H9 (cell line): ENCODE measurements at regions not wholly inside any gene's neighbourhood (a gene's known extent, or its start where the extent isn't known, plus 50 kb on each side); places are given as distances from the start of the nearest gene placed in this dataset.
"Not testable (repeated sequence)": the region's sequence is repeated elsewhere in the genome, so short reads cannot be mapped to it uniquely, and the experiment has no call there.

Source experiments
- DNase-seq: peaks from one replicate; pipeline ENCODE4 v3.0.0-alpha.2; 2017
- H2AFZ ChIP-seq: one replicate; pipeline ENCODE4 v1.6.1; 2013; ENCODE audit warnings: mild to moderate bottlenecking, low read length, control low read depth, moderate library complexity
- H2AK5ac ChIP-seq: 2 replicates; pipeline ENCODE4 v1.6.1; 2013; ENCODE audit warnings: low read length, control low read depth, mixed read lengths; ENCODE audit not compliant: insufficient read length
- H2BK120ac ChIP-seq: one replicate; pipeline ENCODE4 v1.6.1; 2013; ENCODE audit warnings: low read depth, mild to moderate bottlenecking, low read length, control low read depth, inconsistent platforms; ENCODE audit not compliant: poor library complexity, severe bottlenecking
- H2BK12ac ChIP-seq: 2 replicates; pipeline ENCODE4 v1.6.1; 2013; ENCODE audit warnings: low read length, control low read depth, mixed read lengths, low read depth; ENCODE audit not compliant: insufficient read length
- H2BK15ac ChIP-seq: 2 replicates; pipeline ENCODE4 v1.6.1; 2013; ENCODE audit warnings: low read depth, low read length, control low read depth
- H2BK20ac ChIP-seq: one replicate; pipeline ENCODE4 v1.6.1; 2013; ENCODE audit warnings: low read depth, mild to moderate bottlenecking, low read length, control low read depth, inconsistent platforms; ENCODE audit not compliant: poor library complexity, severe bottlenecking
- H2BK5ac ChIP-seq: 2 replicates; pipeline ENCODE4 v1.6.1; 2013; ENCODE audit warnings: low read length, control low read depth, mixed read lengths; ENCODE audit not compliant: insufficient read length
- H3K14ac ChIP-seq: 2 replicates; pipeline ENCODE4 v1.6.1; 2013; ENCODE audit warnings: low read length, control low read depth; ENCODE audit not compliant: insufficient read depth
- H3K18ac ChIP-seq: 2 replicates; pipeline ENCODE4 v1.6.1; 2013; ENCODE audit warnings: low read depth, mild to moderate bottlenecking, mixed read lengths, low read length, control low read depth; ENCODE audit not compliant: insufficient read length
- H3K23ac ChIP-seq: 2 replicates; pipeline ENCODE4 v1.6.1; 2013; ENCODE audit warnings: low read length, control low read depth, mixed read lengths, low read depth; ENCODE audit not compliant: insufficient read length
- H3K23me2 ChIP-seq: 2 replicates; pipeline ENCODE4 v1.6.1; 2013; ENCODE audit warnings: low read depth, mild to moderate bottlenecking, mixed read lengths, low read length, control low read depth; ENCODE audit not compliant: insufficient read length, poor library complexity, severe bottlenecking
- H3K27ac ChIP-seq: 2 replicates; pipeline ENCODE4 v1.5.1; 2013; ENCODE audit warnings: low read length, control low read depth, mixed read lengths, low read depth; ENCODE audit not compliant: insufficient read length
- H3K27me3 ChIP-seq: 2 replicates; pipeline ENCODE4 v1.6.1; 2013; ENCODE audit warnings: low read length, control low read depth, inconsistent platforms; ENCODE audit not compliant: insufficient read depth
- H3K4ac ChIP-seq: 2 replicates; pipeline ENCODE4 v1.6.1; 2013; ENCODE audit warnings: low read depth, mild to moderate bottlenecking, control low read depth, inconsistent platforms, low read length, moderate library complexity
- H3K4me1 ChIP-seq: 2 replicates; pipeline ENCODE4 v1.6.1; 2013; ENCODE audit warnings: low read length, control low read depth, inconsistent platforms; ENCODE audit not compliant: insufficient read depth
- H3K4me2 ChIP-seq: 2 replicates; pipeline ENCODE4 v1.6.1; 2013; ENCODE audit warnings: low read length, control low read depth, mixed read lengths; ENCODE audit not compliant: insufficient read length, insufficient read depth
- H3K56ac ChIP-seq: 2 replicates; pipeline ENCODE4 v1.6.1; 2013; ENCODE audit warnings: low read depth, mild to moderate bottlenecking, mixed read lengths, low read length, control low read depth; ENCODE audit not compliant: insufficient read length
- H3K79me1 ChIP-seq: 2 replicates; pipeline ENCODE4 v1.6.1; 2013; ENCODE audit warnings: low read depth, mild to moderate bottlenecking, moderate library complexity, low read length, control low read depth, inconsistent platforms; ENCODE audit not compliant: insufficient read depth, poor library complexity, severe bottlenecking
- H3K79me2 ChIP-seq: 2 replicates; pipeline ENCODE4 v1.6.1; 2013; ENCODE audit warnings: low read length, control low read depth, inconsistent platforms; ENCODE audit not compliant: insufficient read depth
- H3K9ac ChIP-seq: 2 replicates; pipeline ENCODE4 v1.6.1; 2013; ENCODE audit warnings: low read length, control low read depth, mixed read lengths; ENCODE audit not compliant: insufficient read length; ENCODE audit errors: extremely low read depth
- H3K9me3 ChIP-seq: one replicate; pipeline ENCODE4 v1.6.1; 2013; ENCODE audit warnings: low read depth, low read length, inconsistent platforms; ENCODE audit not compliant: control insufficient read depth
- H3T11ph ChIP-seq: one replicate; pipeline ENCODE4 v1.6.1; 2013; ENCODE audit warnings: mild to moderate bottlenecking, low read length, control low read depth, inconsistent platforms
- H4K20me1 ChIP-seq: one replicate; pipeline ENCODE4 v1.6.1; 2013; ENCODE audit not compliant: control insufficient read depth, insufficient read length, insufficient read depth
- H4K5ac ChIP-seq: 2 replicates; pipeline ENCODE4 v1.6.1; 2013; ENCODE audit warnings: low read depth, mild to moderate bottlenecking, mixed read lengths, low read length, control low read depth; ENCODE audit not compliant: insufficient read length
- H4K8ac ChIP-seq: replicated peaks from 2 replicates; pipeline ENCODE4 v1.6.1; 2013; ENCODE audit warnings: low read length, control low read depth, mixed read lengths, low read depth; ENCODE audit not compliant: insufficient read length
- H4K91ac ChIP-seq: 2 replicates; pipeline ENCODE4 v1.6.1; 2013; ENCODE audit warnings: low read depth, mild to moderate bottlenecking, moderate library complexity, mixed read lengths, low read length, control low read depth; ENCODE audit not compliant: insufficient read length
- H3K27ac Mint-ChIP-seq, 3 experiments: 2 replicates in 2 of 3; 3 replicates in 1 of 3; pipeline ENCODE4 v1.8.0; 2020 to 2021; ENCODE audit warnings: mixed read lengths in 3 of 3, mild to moderate bottlenecking in 1 of 3, moderate library complexity in 1 of 3
- H3K27me3 Mint-ChIP-seq: 2 replicates; pipeline ENCODE4 v1.8.0; 2021; ENCODE audit warnings: low read depth, mild to moderate bottlenecking, moderate library complexity, mixed read lengths
- H3K36me3 Mint-ChIP-seq, 3 experiments: 2 replicates in 2 of 3; 3 replicates in 1 of 3; pipeline ENCODE4 v1.8.0; 2020 to 2021; ENCODE audit warnings: low read depth in 3 of 3, mixed read lengths in 3 of 3; ENCODE audit not compliant: insufficient read depth in 1 of 3
- H3K4me1 Mint-ChIP-seq, 2 experiments: 2 replicates each; pipeline ENCODE4 v1.8.0; 2020; ENCODE audit warnings: mixed read lengths in 2 of 2
- H3K4me3 Mint-ChIP-seq, 2 experiments: 2 replicates in 1 of 2; 3 replicates in 1 of 2; pipeline ENCODE4 v1.8.0; 2020 to 2021; ENCODE audit warnings: mild to moderate bottlenecking in 2 of 2, mixed read lengths in 2 of 2, moderate library complexity in 1 of 2
- H3K9me3 Mint-ChIP-seq, 2 experiments: 2 replicates in 1 of 2; 3 replicates in 1 of 2; pipeline ENCODE4 v1.8.0; 2020; ENCODE audit warnings: mild to moderate bottlenecking in 2 of 2, mixed read lengths in 2 of 2, moderate library complexity in 1 of 2
- WGBS: extraction: QIAGEN DNeasy Blood & Tissue Kit; methylation state at CpG from one replicate; pipeline ENCODE4 v1.1.7; 2013; ENCODE audit warnings: missing lambda C conversion rate, low lambda C conversion rate, mixed read lengths; ENCODE audit not compliant: insufficient read length; ENCODE audit errors: extremely low coverage; 5-methylcytosine and 5-hydroxymethylcytosine counted together
- TF ChIP-seq, protein P1 (sequence below): fragments of 200-600 bp; sonication (generic); conservative IDR thresholded peaks from 3 replicates; pipeline ENCODE4 v1.8.0; 2021; ENCODE audit warnings: antibody characterized with exemption, mild to moderate bottlenecking

DNA sequence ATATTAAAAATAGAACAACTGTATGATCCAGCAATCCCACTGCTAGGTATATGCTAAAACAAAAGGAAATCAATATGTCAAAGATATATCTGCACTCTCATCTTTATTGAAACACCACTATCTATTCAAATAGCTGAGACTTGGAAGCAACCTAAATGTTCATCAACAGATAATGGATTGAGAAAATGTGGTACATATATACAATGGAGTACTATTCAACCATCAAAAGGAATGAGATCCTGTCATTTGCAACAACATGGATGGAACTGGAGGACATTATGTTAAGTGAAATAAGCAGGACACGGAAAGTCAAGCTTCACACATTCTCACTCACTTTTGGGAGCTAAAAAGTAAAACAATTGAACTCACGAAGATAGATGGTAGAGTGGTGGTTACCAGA is 610.1 kb upstream of the SEMA3D start:
- Histone ChIP-seq H3K79me1 (no peaks in the 10 kb centered on the region), H3K23ac (no peak overlapping the region), H4K91ac (no peak overlapping the region), H2BK15ac (no peak overlapping the region), H2BK5ac (no peak overlapping the region), H3K4me1 (no peaks in the 10 kb centered on the region), H3K27ac (no peak overlapping the region), H3K18ac (no peak overlapping the region), H3K27me3 (no peaks in the 10 kb centered on the region), H3K56ac (no peak overlapping the region), H3K4me2 (no peak overlapping the region), H3K79me2 (no peaks in the 10 kb centered on the region), H2BK12ac (no peak overlapping the region), H4K20me1 (no peaks in the 10 kb centered on the region), H3K23me2 (no peaks in the 10 kb centered on the region), H3T11ph (no peak overlapping the region), H3K4ac (no peak overlapping the region), H2AK5ac (no peak overlapping the region), H2BK20ac (no peak overlapping the region), H3K9me3 (no peaks in the 10 kb centered on the region), H4K5ac (no peak overlapping the region), H3K9ac (no peak overlapping the region), H2AFZ (no peak overlapping the region), H4K8ac (no peak overlapping the region), H3K14ac (no peak overlapping the region), H2BK120ac (no peak overlapping the region)
- TF ChIP-seq, protein P1, sequence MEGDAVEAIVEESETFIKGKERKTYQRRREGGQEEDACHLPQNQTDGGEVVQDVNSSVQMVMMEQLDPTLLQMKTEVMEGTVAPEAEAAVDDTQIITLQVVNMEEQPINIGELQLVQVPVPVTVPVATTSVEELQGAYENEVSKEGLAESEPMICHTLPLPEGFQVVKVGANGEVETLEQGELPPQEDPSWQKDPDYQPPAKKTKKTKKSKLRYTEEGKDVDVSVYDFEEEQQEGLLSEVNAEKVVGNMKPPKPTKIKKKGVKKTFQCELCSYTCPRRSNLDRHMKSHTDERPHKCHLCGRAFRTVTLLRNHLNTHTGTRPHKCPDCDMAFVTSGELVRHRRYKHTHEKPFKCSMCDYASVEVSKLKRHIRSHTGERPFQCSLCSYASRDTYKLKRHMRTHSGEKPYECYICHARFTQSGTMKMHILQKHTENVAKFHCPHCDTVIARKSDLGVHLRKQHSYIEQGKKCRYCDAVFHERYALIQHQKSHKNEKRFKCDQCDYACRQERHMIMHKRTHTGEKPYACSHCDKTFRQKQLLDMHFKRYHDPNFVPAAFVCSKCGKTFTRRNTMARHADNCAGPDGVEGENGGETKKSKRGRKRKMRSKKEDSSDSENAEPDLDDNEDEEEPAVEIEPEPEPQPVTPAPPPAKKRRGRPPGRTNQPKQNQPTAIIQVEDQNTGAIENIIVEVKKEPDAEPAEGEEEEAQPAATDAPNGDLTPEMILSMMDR: no peak
- no CpG with 5 or more reads among the region's 2 CpGs for WGBS
- DNase-seq: no peak
- Mint-ChIP-seq H3K36me3 (peaks cover 0 to under 1% (median 0%) of the 10 kb centered on the region in 3 experiments; a peak in 3 of 7 replicates), H3K9me3 (peaks cover under 1 to 3% of the 10 kb centered on the region in 2 experiments; a peak in 3 of 5 replicates), H3K4me1 (no peaks in the 10 kb centered on the region), H3K27me3 (no peaks in the 10 kb centered on the region), H3K4me3 (no peak overlapping the region), H3K27ac (no peak overlapping the region)

DNA sequence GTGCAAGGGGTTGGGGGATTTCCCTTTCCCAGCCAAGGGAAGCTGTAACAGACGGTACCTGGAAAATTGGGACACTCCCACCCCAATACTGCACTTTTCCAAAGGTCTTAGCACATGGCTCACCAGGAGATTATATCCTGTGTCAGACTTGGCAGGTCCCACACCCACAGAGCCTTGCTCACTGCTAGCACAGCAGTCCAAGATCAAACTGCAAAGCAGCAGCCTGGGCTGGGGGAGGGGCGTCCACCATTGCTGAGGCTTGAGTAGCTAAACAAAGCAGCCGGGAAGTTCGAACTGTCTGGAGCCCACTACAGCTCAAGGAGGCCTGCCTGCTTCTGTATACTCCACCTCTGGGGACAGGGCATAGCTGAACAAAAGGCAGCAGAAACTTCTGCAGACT is 604.2 kb upstream of the SEMA3D start:
- not testable (repeated sequence) for H3K4me1 Mint-ChIP-seq, H3K27ac Mint-ChIP-seq, H4K8ac ChIP-seq, H2BK5ac ChIP-seq, H3K14ac ChIP-seq, H4K91ac ChIP-seq, H3K18ac ChIP-seq, H2BK12ac ChIP-seq, H3K9me3 ChIP-seq, H2BK120ac ChIP-seq, H4K5ac ChIP-seq, H2BK20ac ChIP-seq, H3K79me1 ChIP-seq, H3K27ac ChIP-seq, H3K27me3 Mint-ChIP-seq, H4K20me1 ChIP-seq, H2BK15ac ChIP-seq, DNase-seq, H3K23me2 ChIP-seq, H2AFZ ChIP-seq, H3K4ac ChIP-seq, H3K27me3 ChIP-seq, H3K9ac ChIP-seq, H3K4me2 ChIP-seq, H3K56ac ChIP-seq, H3K4me3 Mint-ChIP-seq, H3K23ac ChIP-seq, H2AK5ac ChIP-seq, H3K79me2 ChIP-seq, H3T11ph ChIP-seq, H3K4me1 ChIP-seq
- H3K36me3 Mint-ChIP-seq: peaks cover 0 to 17% (median 10%) of the 10 kb centered on the region in 3 experiments; a peak in 6 of 7 replicates
- no CpG with 5 or more reads among the region's 4 CpGs for WGBS
- peaks cover 9 to 12% of the 10 kb centered on the region in 2 experiments for H3K9me3 Mint-ChIP-seq
